ENCODE measurements at regions not wholly inside any gene's neighbourhood (a gene's known extent, or its start where the extent isn't known, plus 50 kb on each side); places are given as distances from the start of the nearest gene placed in this dataset.

DNA sequence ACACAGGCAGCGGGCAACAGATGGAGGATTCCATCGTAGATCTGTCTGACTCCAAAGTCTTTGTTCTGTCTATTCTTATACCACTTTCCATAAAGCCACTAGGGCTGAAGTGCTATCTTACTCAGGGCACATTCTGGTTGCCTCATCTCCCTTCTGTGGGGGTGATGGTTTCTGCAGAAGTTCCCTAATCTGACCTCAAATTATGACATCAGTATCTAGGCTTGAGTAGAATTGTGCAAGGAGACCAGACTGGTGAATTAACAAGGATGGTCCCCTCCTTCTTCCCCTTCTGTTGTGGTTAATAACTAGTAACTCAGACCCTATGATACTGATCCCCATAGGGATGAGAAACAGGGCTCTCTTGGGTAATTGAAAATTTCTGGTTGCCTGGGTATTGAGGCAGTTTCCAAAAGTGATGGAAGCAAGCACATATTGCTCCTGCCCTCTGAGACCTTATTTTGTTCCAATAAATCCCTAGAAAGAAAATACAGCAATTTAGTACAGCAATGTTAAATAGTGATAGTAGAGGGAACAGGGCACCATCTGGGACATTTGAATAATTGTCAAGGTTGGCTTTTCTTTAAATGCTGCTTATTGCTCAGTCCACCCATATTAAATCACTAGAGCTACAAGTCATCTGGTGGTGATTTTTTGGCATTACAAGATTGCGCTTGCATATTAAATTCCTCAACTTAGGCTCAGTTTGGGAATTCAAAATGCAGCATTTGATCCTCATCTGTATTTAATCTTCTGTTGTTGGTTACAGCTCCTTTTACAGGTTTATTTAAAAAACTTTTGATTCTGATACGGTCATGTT is 57.3 kb upstream of the AP1S2 start:
- H3K4me3 ChIP-seq, result no peak overlapping the region
- H3K27ac ChIP-seq, result no peak overlapping the region
- 86 to 92% methylated on average over 2 to 4 of the region's 4 CpGs for WGBS, 2 donors (ENCODE audit: low coverage in 1 of 2)
- in situ Hi-C loops (cut with MboI; ENCODE audit: low pct_ligation_motif_present in 1 of 4, low pct_unique_long_range_greater_than_20kb in 1 of 4, low sequenced_read_pairs in 3 of 4) (no loop called here), intact Hi-C loops (cut with DNase I; ENCODE audit: low total_unique reads) (no loop called here)
- no peaks in the 10 kb centered on the region for H3K9me3 ChIP-seq
- H3K4me1 ChIP-seq, result no peaks in the 10 kb centered on the region
- no peaks in the 10 kb centered on the region for H3K27me3 ChIP-seq
- no peaks in the 10 kb centered on the region for H3K36me3 ChIP-seq
- no peak for DNase-seq
- TF ChIP-seq POLR2A (IDR thresholded peaks at IDR 0.05) (no peak), EP300 (IDR thresholded peaks at IDR 0.05; ENCODE audit: low read depth) (no peak), POLR2AphosphoS5 (IDR thresholded peaks at IDR 0.05) (no peak)
- TF ChIP-seq, protein P1, sequence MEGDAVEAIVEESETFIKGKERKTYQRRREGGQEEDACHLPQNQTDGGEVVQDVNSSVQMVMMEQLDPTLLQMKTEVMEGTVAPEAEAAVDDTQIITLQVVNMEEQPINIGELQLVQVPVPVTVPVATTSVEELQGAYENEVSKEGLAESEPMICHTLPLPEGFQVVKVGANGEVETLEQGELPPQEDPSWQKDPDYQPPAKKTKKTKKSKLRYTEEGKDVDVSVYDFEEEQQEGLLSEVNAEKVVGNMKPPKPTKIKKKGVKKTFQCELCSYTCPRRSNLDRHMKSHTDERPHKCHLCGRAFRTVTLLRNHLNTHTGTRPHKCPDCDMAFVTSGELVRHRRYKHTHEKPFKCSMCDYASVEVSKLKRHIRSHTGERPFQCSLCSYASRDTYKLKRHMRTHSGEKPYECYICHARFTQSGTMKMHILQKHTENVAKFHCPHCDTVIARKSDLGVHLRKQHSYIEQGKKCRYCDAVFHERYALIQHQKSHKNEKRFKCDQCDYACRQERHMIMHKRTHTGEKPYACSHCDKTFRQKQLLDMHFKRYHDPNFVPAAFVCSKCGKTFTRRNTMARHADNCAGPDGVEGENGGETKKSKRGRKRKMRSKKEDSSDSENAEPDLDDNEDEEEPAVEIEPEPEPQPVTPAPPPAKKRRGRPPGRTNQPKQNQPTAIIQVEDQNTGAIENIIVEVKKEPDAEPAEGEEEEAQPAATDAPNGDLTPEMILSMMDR (IDR thresholded peaks at IDR 0.05), result no peak

- H3K27ac ChIP-seq, result no peak overlapping the region
- DNase-seq, result no peak
- no peaks in the 10 kb centered on the region for H3K4me1 ChIP-seq
- no peaks in the 10 kb centered on the region for H3K9me3 ChIP-seq
- H3K27me3 ChIP-seq, result no peaks in the 10 kb centered on the region
- no peak for TF ChIP-seq EP300 (IDR thresholded peaks at IDR 0.05; ENCODE audit: low read depth)
- no peak for TF ChIP-seq POLR2AphosphoS5 (IDR thresholded peaks at IDR 0.05)
- TF ChIP-seq, protein P1 (IDR thresholded peaks at IDR 0.05), result no peak
- TF ChIP-seq POLR2A (IDR thresholded peaks at IDR 0.05), result no peak
- H3K4me3 ChIP-seq, result no peak overlapping the region
- WGBS, 2 donors (ENCODE audit: low coverage in 1 of 2), result 56 to 86% methylated on average over 1 to 3 of the region's 3 CpGs
- in situ Hi-C loops (cut with MboI; ENCODE audit: low pct_ligation_motif_present in 1 of 4, low pct_unique_long_range_greater_than_20kb in 1 of 4, low sequenced_read_pairs in 3 of 4), result no loop called here
- no peaks in the 10 kb centered on the region for H3K36me3 ChIP-seq
- intact Hi-C loops (cut with DNase I; ENCODE audit: low total_unique reads), result no loop called here
Measured at GRCh38 chrX:15909605-15910004, 55.0 kb upstream of the AP1S2 start.

DNA sequence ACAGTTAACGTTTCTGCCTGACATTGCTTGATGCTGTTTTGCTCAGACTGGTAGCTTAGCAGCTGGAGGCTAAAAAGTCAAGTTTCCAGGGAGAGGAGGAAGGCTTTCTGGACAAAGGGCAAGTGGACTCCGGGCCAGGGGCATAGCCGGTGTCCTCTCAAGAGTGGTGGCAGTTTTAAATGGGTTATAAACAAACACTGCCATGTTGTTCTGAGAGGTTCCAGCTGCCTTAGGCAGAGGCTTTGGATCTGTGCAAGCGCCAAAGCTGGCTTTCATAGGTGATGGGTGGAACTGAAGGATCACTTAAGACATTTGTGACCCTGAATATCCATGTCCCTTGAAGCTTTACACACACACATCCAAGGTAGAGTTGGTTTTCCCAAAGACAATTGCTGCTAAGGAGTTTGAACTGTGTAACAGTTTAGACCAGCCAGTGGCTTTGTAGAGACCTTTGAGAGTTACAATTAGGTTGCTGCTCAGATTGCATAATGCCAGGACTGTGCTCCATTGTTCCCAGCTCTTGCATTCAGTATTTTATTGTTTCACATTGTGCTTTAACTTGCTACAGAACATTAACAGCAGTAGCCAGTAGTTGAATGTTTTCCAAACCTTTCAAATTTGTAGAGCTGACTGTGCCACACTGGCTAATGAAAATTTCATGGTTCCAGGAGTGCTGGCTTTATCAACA is 54.1 kb upstream of the AP1S2 start:
- H3K9me3 ChIP-seq, result no peaks in the 10 kb centered on the region
- no peaks in the 10 kb centered on the region for H3K27me3 ChIP-seq
- no peaks in the 10 kb centered on the region for H3K36me3 ChIP-seq
- no peak overlapping the region for H3K4me3 ChIP-seq
- intact Hi-C loops (cut with DNase I; ENCODE audit: low total_unique reads), result no loop called here
- DNase-seq, result no peak
- no peaks in the 10 kb centered on the region for H3K4me1 ChIP-seq
- in situ Hi-C loops (cut with MboI; ENCODE audit: low pct_ligation_motif_present in 1 of 4, low pct_unique_long_range_greater_than_20kb in 1 of 4, low sequenced_read_pairs in 3 of 4), result no loop called here
- H3K27ac ChIP-seq, result no peak overlapping the region
- TF ChIP-seq POLR2A (IDR thresholded peaks at IDR 0.05) (no peak), EP300 (IDR thresholded peaks at IDR 0.05; ENCODE audit: low read depth) (no peak), POLR2AphosphoS5 (IDR thresholded peaks at IDR 0.05) (no peak)
- TF ChIP-seq, protein P1 (IDR thresholded peaks at IDR 0.05), result no peak
- WGBS, 2 donors (ENCODE audit: low coverage in 1 of 2), result 59% methylated on average over 4 of the region's 4 CpGs; no CpG with 5 or more reads in 1 of the 2 donors

DNA sequence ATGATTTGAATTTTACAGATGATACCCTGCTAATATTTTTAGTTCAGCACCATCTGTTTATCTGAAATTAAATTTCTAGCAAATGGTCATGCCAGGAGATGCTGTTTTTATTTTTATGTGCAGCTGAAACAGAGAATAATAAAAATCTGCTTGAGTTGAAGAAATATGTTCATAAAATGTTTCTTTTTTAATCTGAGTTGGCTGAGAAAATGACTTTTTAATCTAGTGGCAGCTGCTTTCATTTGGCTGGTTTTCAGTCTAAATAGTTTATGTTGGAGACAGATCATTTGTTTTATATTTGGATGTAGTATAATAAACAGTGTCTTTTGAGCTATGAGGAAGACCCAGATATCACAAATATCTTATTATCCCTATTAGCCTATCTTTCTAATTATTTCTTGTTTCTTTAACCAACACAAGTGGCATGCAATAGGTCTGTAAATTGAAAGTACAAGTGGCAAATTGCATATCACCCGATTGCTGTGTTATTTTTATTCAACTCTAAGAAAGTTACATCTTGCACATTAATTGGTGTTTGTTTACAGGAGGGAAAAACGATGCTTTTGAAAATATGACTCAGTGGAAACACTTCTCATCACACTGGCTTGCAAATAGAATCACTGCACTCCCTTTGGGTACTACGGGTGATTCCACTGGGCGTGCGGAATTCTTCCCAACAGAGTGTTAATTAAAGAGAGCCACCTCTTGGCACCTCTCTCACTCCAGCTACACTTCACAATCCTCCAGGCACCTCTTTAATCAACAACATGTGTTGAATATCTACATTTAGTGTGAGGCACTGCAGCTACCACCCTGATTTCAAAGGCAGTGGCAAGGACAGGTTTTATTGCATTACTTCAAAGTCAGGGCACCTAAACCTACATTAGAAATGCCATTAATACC is 51.7 kb upstream of the AP1S2 start:
- Histone ChIP-seq H3K4me1 (no peaks in the 10 kb centered on the region), H3K4me3 (no peak overlapping the region), H3K27me3 (no peaks in the 10 kb centered on the region), H3K27ac (no peak overlapping the region), H3K36me3 (no peaks in the 10 kb centered on the region), H3K9me3 (no peaks in the 10 kb centered on the region)
- no peak for DNase-seq
- in situ Hi-C loops (cut with MboI; ENCODE audit: low pct_ligation_motif_present in 1 of 4, low pct_unique_long_range_greater_than_20kb in 1 of 4, low sequenced_read_pairs in 3 of 4), result no loop called here
- intact Hi-C loops (cut with DNase I; ENCODE audit: low total_unique reads), result no loop called here
- 57 to 65% methylated on average over 5 of the region's 5 CpGs for WGBS, 2 donors (ENCODE audit: low coverage in 1 of 2)
- TF ChIP-seq, protein P1 (IDR thresholded peaks at IDR 0.05), result no peak
- TF ChIP-seq EP300 (IDR thresholded peaks at IDR 0.05; ENCODE audit: low read depth) (no peak), POLR2AphosphoS5 (IDR thresholded peaks at IDR 0.05) (no peak), POLR2A (IDR thresholded peaks at IDR 0.05) (no peak)
